HG02885 (cell line): ENCODE measurements at regions not wholly inside any gene's neighbourhood (a gene's known extent, or its start where the extent isn't known, plus 50 kb on each side); places are given as distances from the start of the nearest gene placed in this dataset.

Source experiments
- ATAC-seq: cut with Tn5 transposase; IDR thresholded peaks from one replicate; pipeline ENCODE4 v1.9.1; 2021; ENCODE audit warnings: mild to moderate bottlenecking; ENCODE audit not compliant: unreplicated experiment, poor library complexity

DNA sequence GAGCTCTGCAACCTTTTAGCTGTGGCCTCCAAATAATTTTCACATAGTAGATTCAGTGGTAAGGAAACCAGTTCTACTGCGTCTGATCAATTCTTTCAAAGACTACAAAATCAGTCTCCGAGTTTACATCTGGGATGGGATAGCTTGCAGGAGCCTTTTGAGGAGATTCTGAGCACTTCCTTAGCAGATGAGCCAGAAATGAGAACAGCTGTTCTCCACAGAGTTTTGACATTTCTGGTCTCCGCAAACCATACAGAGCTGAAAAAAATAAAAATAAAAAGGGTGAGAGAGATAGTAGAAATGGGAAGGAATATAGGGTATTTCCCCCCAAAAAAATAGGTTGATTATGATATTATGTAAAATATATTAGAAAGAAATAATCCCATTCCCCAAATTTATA is 119.3 kb downstream of the LYPLAL1 start:
- ATAC-seq = no peak

DNA sequence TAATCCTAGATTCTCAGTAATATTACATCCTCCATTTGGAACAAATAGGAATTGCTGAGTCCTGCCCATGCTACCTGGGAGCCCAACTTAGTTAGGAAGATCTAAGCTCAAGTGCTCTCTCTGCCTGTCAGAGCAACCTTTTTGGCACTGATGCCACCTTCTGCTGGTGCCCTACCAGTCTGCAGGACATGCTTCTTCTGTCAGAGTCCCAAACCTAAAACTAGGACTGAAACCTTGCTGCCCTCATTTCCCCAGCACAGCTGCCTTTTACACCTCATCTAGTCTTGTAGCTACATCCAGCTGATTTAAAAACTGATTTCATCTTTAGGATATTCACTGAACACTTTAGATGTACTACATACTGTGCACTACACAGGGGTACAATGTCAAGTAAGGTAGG is 118.7 kb downstream of the LYPLAL1 start:
- no peak for ATAC-seq

DNA sequence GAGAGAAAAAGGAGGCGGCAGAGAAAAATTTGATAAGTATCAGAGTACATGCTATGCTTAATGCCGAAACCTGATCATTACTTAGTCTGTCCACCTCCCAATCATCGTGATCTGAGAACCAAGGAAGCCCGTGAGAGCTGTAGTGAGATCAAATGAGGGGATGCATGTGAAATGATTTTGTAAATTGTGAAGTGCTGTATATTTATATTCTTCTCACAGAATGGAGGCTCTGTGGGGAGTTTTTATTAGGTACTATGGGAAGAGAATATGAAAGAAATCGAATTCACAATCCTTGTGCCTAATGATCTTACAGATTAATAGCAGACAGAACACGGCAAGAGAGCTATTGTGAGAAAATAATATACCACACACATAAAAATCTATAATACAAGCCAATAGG is 115.5 kb downstream of the LYPLAL1 start:
- no peak for ATAC-seq

DNA sequence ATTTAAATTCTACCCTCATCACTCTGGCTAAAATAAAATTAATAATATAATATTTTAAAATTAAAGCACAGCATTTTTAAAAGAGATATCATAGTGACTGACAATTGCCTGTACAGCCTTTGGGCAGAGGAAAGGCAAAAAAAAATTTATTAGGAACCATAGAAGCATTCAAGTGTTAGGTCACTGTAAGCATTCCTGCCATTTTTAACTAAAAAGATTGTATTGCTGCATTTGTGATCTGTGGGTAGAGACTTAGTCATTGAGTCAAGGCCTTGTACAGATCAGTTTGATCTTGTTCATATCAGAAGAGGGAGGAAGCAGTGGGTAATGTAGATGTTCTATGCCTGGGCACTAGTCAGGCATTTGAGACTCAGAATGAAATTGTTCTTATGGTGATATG is 109.9 kb downstream of the LYPLAL1 start:
- ATAC-seq = no peak

DNA sequence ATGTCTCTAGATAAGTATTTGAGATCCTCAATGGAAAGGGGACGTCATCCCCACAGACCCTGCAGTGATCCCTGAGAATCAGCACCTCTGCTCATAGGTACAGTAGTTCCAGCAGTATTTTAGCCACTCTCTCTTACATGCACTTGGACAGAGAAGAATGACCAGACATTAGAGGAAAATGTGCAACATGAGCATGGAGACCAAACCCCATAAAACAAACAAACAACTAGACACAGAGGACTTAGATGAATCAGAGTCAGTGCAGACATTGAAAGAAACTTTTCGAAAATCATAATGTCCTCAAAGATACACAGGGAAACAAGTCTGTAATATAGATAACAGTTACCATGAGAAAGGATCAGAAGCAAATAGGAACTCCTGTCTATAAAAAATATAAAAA is 108.2 kb downstream of the LYPLAL1 start:
- no peak for ATAC-seq

DNA sequence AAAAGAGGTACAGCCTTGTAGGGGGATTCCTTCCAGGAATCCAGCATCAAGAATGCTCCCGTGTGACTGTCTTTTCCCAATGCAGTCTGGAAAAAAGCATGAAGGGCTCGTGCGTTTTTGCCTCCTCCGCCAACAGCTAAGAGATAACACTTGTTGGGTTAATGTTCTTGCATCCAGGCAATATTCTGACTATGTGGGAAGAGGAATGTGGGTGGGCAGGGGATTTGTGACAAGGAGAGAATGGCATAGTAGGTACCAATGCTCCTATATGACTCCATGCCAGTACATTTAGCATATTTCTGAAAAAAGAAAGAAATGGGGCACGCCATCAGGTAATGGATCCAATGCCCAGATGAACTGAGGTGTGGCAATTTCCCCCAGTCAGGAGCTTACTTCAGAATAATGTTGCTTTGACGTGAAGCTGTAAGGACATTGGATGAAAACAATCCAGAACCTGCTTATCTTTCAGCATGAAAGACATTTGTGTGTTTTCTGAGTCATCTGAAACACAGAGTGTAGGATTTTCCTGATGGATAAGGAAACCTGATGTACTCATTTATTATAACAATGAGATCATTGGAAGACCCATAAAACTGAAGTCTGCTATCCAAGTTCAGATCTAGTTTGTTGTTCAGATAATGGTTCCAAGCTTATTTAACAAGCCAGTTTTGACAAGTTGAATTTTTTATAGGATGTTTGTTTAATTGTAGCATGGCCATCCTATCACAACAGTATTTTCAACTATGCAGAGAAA is 105.5 kb downstream of the LYPLAL1 start:
- ATAC-seq = no peak

DNA sequence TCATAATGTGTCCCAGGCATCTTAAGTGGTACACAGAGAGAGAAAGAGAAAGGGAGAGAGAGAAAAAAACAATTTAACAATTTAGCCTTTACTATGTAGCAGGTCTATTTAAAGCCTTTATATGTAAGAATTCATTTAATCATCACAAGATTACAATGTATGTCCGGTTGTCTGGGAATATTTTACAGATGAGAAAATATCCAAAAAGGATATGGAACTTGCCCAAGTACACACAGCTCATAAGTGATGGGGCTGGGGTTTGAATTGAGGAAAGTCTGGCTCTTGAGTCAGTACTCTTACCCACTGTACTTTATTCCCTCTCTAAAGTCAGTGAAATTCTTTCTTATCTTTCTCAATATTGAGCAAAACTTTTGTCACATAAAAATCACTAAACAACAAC is 104.6 kb downstream of the LYPLAL1 start:
- no peak for ATAC-seq

DNA sequence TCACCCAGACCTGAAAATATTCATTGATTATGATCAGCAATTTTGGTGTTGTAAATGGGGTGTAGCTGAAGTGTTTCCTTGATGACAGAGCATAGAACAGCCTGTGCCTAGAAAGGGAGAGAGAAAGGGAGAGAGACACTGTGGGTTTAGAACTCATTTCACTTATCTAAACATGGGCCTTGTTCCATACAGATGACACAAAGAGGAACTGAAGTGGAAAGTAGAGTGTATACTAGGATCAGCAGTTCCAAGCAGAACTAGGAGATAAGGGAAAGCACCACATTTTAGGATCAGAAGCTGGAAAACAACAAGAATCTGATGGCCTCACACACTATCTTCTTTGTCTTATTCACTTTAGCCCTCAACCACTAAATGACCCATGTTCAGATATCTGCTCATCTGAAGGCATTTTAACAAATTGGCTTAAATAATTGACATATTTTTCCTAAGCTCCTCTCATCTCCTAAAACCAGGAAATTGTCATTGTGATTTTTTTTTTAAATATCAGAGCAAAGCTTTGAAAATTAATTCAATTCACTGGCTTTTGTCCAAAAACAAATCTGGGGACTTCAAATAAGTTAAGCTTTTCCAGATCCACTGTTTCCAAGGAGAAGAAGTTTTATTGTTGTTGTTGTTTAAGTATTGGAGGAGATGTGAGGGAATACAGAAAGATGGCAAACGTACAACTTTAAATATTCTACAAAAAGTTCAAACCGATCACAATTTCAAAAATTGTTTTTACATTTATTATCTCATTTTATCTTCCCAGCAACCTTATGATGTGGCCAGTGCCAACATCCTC is 103.8 kb downstream of the LYPLAL1 start:
- ATAC-seq = no peak

DNA sequence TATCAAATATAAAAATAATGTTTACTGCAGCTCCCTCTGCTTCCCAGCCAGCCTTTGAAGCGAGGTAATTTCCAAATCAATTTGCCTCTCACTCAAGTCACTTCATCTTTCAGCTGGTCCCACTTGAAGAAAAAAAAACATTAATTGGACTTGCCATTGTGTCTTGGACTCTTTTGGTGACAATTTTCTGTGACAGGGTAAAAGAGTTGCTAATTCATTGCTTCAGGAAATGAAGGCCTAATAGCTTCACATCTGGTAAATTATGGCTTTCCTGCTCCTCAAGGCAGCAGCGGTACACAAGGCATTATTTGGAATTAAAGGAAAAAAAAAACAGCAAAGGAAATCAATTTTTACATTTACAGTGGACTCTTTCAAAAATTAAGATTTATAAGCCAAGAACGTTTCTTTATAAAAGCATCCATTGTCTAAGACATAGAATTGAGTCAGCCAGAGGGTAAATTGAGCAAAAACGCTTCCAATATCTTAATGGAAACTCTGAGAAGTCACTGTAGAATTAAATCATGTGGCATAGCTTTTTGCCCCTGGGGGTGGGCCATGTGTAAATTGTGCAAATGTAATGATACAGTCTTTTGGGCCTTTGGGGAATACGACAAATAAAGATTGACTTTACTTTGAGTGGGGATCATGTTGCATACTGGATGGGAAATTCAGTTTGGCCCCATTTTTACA is 102.5 kb downstream of the LYPLAL1 start:
- no peak for ATAC-seq

DNA sequence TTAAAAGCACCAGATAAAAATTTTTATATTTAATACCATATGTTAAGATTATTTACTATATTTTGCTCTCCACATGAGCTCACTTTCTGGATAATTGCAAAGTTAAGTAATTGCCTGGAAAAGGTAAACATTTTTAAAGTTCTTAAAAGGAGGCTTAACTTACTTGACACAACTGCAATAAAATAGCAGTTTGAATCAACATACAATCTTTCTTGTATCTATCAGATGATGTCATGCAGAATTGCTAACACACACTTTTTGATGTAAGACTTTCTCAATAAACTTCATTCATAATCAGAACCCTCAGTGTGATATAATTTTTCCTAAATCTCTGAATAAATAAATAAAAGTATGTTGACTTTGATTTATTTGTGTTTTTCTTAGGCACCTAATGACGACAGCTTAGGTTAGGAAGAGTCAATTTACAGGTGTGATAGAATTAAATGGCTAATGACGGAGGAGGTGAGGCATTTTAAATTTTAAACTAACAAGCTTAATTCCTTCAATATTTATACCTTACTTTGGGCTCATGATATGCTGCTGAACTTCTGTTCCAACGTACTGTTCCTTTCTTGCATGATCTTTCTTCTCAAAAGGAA is 99.5 kb downstream of the LYPLAL1 start:
- no peak for ATAC-seq

DNA sequence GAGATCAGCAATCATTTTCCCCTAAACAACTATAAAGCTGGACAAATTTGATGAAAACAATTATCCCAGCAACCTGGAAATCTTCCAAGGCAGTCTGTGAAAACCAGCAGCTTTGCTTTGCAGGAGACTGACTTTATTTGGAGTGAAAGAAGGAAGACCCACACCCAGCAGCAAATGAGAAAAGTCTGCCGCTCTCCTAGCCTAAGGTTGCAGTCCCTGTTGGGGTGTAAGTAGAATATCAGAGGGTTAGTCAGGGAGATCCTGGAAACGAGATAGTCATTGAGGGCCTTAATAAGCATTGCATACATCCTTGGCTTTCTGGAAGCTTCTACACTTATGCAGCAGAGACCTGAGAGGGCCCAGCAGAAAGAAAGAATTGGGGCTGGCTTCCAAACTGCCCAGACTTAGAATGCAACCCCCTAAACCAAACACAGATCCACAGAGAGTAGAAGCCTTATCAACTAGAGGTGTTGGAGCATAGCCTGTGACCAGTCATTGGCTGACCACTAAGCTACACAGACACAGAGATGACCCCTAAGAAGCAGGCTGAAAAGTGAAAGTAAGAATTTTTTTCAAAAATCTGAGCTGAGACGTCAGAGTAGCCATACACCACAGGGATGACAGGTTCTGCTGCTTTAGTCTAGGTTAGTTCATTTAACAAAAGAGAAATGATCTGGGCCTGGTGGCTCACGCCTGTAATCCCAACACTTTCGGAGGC is 98.3 kb downstream of the LYPLAL1 start:
- no peak for ATAC-seq

DNA sequence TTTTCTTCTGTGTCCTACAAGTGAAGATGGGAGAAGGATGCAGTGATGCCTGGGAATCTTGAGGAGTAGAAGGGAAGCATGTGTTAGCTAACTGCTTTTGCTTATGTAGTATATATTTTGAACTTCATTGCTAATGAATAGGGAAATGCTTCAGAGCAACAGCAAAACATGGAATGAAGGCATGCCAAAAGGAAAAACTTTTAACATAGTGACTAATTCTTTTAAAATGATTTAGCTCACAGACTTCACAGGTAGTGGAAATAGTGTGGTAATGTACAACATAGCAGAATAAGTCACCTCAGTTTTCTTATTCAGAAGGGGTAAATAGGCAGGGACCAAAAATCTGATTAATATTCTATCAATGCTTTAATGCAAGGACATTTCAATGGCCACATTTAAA is 95.5 kb downstream of the LYPLAL1 start:
- no peak for ATAC-seq

DNA sequence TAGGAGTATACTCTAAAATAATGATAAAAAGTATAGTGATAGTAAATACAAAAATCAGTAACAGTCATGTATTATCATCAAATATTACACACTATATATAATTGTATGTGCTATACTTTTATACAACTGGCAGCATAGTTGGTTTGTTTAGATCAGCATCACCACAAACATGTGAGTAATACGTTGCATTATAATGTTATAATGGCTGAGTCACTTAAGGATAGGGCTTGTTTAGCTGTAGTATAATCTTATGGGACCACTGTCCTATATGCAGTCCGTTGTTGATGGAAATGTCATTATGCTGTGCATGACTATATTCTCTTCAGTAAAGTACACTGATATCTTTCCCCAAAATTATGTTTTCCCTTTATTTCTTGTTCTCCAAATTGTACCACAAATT is 92.8 kb downstream of the LYPLAL1 start:
- ATAC-seq = no peak

DNA sequence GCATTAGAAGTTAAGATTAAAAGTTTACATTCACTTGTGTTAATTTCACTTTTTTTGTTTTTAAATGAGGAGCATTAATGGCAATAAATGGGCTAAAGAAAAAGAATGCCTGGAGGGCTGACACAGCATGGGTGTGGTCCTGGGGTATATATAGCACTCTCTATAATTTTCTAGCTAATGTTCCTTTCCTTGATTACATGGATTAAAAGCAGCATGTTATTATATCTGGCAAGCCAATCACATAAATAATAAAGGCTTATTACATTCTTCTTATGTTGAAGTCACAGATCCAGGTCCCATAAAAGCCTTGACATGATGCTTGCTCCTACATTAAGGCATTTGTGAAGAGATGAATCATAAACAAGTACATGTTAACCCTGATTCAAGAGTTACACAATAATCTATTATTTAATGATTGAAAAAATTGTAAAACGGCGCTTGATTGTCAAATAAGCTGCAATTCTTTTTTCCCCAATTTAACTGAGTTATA is 91.4 kb downstream of the LYPLAL1 start:
- ATAC-seq = no peak

DNA sequence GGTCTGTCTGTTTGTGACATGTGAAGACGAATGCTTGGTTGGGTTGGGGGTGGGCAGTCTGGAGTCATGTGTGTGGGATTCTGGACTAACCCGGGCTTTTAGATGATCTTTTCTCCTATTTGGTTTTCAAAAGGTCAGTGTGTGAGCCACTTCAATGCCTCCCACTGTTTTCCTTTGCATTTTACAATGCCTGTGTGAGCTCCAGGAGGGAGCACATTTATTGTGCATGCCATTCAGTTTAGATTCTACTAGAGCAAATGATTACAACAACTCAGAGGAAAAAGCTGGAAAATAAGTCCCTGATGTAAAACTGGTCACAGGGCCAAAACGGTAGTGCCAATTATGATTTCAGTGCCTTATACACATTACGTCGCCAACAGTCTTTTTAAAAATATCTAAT is 90.9 kb downstream of the LYPLAL1 start:
- ATAC-seq = no peak
